ENCODE measurements at regions not wholly inside any gene's neighbourhood (a gene's known extent, or its start where the extent isn't known, plus 50 kb on each side); places are given as distances from the start of the nearest gene placed in this dataset.

DNA sequence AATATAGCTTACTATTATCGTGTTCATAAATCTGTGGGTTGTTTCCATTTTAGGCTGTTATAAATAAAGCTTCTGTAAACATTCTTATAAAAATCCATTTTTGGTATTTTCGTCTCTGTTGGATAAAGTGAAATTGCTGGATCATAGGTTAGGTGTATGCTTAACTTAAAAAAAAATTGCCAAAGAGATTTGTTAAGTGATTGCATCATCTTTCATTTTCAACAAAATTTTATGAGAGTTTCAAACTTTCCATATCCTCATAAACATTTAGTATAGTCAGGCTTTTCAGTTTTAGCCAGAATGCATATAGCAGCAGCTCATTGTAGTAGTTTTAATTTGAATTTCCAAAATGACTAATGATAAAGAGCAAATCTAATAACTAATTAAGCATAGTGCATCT is 146.7 kb upstream of the CNTN5 start:
- no peak for DNase-seq (ENCODE audit: low spot score)

DNA sequence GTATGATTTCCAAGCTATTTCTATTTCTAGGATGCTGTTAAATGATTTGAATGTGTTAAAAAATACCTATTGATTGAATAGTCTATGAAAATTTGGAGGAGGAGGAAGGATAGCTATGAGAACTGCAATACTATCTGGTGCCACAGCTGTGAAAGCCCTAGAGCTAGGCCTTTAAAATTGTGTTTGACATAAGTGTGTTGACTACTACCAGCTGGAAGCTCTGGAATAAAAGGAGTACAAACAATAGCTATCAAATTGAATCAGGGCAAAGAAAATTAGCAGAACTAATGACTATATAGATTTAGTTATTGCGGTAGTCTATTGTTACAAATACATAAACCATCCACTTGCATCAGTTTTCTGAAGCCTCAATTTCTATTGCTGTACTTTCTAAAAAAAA is 124.8 kb upstream of the CNTN5 start:
- DNase-seq (ENCODE audit: low spot score): no peak

DNA sequence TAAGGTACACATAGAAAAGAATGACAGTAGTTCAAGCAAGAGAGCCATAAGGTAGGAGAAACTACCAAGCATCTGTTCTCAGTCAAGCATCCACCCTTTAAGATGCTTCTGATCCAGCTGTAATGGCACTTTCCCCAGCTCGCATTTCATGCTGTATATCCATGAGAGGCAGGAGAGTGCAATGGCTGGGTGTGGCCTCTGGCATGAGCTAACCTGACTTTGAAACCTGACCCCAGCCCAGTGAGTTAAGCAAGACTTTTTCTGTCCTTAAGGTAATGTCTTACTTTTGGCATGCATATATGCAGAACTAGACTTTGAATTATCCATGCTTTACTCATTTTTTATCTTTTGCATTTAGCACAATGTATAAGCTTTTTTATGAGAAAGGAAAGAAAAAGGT is 79.8 kb upstream of the CNTN5 start:
- no peak for DNase-seq (ENCODE audit: low spot score)

DNA sequence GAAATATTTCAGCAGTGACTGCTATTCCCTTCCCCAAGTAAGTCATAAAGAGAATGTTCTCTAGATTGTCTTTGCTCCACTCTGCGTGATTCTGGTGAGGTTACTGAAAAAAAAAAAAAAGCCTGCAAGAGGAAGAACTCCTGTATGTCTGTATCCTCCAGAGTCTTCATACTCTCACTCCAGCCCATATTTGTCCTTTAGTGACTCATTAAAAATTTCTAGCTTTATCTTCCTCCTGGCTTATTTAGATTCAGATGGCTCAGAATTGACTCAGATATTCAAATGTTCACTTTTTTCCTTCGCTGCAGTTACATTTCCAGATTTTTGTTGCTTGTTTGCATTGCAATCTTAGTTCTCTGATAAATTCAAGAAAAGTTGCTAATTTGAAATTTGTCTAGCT is 76.3 kb upstream of the CNTN5 start:
- DNase-seq (ENCODE audit: low spot score): no peak

DNA sequence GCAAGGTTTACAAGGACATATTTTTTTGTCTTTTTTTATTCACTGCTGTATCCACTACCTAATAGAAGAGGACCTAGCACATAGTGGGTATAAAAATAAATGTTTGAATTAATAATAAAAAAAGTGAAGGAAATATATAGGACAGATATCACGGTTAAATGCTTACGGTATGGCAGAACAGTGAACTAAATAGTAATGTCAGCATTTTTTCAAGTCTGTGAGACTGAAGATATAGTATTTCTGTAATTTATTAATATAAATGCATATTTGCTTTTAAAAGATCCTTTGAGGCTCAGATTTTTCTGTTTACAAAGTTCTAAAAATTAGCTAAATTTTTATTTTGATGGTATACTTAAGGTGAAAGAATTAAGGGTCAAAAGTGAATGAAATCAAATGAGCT is 68.6 kb upstream of the CNTN5 start:
- no peak for DNase-seq (ENCODE audit: low spot score)

DNA sequence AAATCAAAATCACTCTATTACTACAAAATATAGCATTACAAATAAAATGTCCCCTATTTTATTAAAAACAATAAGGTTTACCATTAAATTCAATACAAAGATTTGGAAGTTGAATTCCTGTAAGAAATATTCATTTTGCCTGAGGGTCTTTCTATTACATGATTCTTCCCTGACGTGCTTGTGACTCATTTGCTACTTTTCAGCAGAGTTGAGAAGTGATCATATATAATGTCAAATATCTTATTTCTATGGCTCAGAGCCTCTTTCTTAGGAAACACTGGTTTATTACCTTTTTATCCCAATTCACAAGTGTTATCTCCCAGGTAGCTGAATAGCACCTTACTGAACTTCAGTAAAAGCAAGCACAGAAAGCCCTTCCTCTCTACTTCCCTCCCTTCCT is 65.2 kb upstream of the CNTN5 start:
- DNase-seq (ENCODE audit: low spot score): no peak

DNA sequence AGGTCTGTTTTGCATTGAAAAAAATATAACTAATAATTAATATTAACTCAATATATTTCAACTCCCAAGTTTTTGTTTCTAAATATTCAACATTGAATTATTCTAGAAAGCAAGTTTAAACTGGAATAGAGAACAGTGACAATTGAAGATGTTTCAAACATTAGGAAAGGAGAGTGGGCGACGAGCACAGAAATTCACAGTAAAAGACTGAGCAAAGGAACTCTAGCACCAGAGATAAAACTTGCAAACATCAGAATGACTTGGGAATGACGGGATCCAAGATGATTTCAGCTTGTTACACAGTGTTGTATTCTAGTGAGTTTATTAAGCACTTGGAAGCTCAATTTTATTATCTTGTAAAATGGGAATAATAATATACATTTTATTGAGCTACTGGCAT is 56.6 kb upstream of the CNTN5 start:
- DNase-seq (ENCODE audit: low spot score): no peak

DNA sequence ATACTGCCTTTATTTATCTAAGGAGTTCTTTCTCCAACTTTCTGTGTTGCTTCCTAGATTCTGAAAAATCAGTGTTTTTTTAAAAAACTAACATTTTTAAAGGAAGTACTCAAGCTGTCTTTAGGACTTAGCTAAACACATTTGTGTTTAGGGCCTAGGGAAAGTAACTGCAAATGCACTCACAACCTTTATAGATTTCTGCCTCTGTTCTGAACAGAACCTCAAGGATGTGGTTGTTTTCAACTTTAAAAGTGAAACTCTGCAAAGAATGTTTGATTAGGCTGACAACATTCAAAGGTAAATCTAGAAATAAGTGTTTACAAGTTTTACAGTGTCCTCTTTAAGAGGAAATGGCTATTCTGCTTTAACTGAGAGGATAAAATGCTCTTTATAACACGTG is 55.4 kb upstream of the CNTN5 start:
- DNase-seq (ENCODE audit: low spot score): no peak

DNA sequence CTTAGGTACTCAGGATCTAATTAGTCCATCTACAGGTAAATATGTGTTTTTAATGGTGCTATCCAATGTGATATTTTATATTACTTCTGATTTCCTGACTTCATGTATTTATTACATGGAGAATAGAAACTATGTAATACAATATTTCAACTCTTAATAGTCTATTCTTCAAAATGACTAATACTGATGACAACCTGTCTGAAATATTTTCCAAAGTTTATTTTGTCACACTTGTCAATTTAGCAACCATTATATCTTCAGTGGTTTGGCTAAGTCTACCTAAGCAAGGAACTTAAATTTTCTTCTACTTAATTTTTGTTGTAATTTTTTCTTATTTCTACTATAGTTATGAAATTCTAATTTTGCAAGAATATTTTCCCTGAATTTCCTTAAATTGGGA is 55.0 kb upstream of the CNTN5 start:
- no peak for DNase-seq (ENCODE audit: low spot score)

DNA sequence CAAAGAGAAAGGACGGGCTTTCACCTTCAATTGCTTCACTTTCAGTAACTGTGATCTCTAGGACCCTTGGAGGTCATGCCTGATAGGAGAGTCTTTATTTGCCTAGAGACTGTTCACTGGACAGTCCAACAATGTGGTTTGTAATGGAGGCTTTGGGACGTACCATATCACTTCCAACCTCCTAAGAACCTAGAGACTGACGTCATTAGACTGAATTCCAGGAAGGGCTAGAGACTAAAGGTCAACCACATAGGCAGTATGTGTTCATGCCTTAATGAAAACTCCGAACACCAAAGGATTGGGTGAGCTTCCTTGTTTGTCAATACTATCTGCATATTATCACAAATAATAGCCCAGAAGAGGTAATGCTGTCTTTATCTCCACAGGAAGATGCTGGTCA is 53.7 kb upstream of the CNTN5 start:
- DNase-seq (ENCODE audit: low spot score): no peak

All from hematopoietic multipotent progenitor cell treated with erythropoietin and hydrocortisone succinate and interleukin-3 and kit ligand, for 15 days (in vitro differentiated cells).